ENCODE measurements at regions not wholly inside any gene's neighbourhood (a gene's known extent, or its start where the extent isn't known, plus 50 kb on each side); places are given as distances from the start of the nearest gene placed in this dataset.
A peak's percentile ranks its signal among the peaks of the same experiment; 100 is the strongest.

- 96% methylated on average over 5 of the region's 9 CpGs for WGBS (ENCODE audit: insufficient coverage)
- Histone ChIP-seq H3K4me1 (ENCODE audit: control extremely low read depth in 1 of 4, control insufficient read depth in 4 of 4, insufficient read depth in 4 of 4, low read length in 3 of 4) (no peaks in the 10 kb centered on the region), H3K4me3 (ENCODE audit: control insufficient read depth in 1 of 7, extremely low read depth in 1 of 7, insufficient read depth in 4 of 7, low read depth in 2 of 7, low read length in 6 of 7) (no peak overlapping the region), H3K27me3 (replicated peaks in 2 of 5; ENCODE audit: control insufficient read depth in 4 of 5, insufficient read depth in 5 of 5, low read length in 4 of 5) (no peaks in the 10 kb centered on the region), H3K9me3 (ENCODE audit: control extremely low read depth in 1 of 5, control insufficient read depth in 4 of 5, insufficient read depth in 2 of 5, low read depth in 1 of 5, low read length in 4 of 5) (peaks cover 0 to 2% (median 0%) of the 10 kb centered on the region in 5 experiments), H3K36me3 (ENCODE audit: control insufficient read depth in 4 of 4, insufficient read depth in 4 of 4, low read length in 3 of 4) (no peaks in the 10 kb centered on the region), H3K27ac (ENCODE audit: insufficient read depth in 1 of 2, low read depth in 1 of 2, low read length in 2 of 2, poor library complexity in 1 of 2, severe bottlenecking in 2 of 2) (no peak overlapping the region)
- POLR2A ChIA-PET = no interaction called here
- no peak for DNase-seq
- CTCF ChIA-PET = no interaction called here
These were observed 94.3 kb upstream of the CTSC start for GRCh38 chr11:88431675-88432341.

GRCh38 chr11:88428959-88429358 lies 91.4 kb upstream of the CTSC start:
- H3K36me3 ChIP-seq (ENCODE audit: control insufficient read depth in 4 of 4, insufficient read depth in 4 of 4, low read length in 3 of 4) = no peaks in the 10 kb centered on the region
- CTCF ChIA-PET = no interaction called here

GRCh38 chr11:88427719-88428118 lies 90.2 kb upstream of the CTSC start:
- 90% methylated on average over 2 of the region's 2 CpGs for WGBS (ENCODE audit: insufficient coverage)
- Histone ChIP-seq H3K4me1 (ENCODE audit: control extremely low read depth in 1 of 4, control insufficient read depth in 4 of 4, insufficient read depth in 4 of 4, low read length in 3 of 4) (peaks cover 0 to under 1% (median 0%) of the 10 kb centered on the region in 4 experiments), H3K4me3 (ENCODE audit: control insufficient read depth in 1 of 7, extremely low read depth in 1 of 7, insufficient read depth in 4 of 7, low read depth in 2 of 7, low read length in 6 of 7) (no peak overlapping the region), H3K9me3 (ENCODE audit: control extremely low read depth in 1 of 5, control insufficient read depth in 4 of 5, insufficient read depth in 2 of 5, low read depth in 1 of 5, low read length in 4 of 5) (no peaks in the 10 kb centered on the region), H3K27ac (ENCODE audit: insufficient read depth in 1 of 2, low read depth in 1 of 2, low read length in 2 of 2, poor library complexity in 1 of 2, severe bottlenecking in 2 of 2) (no peak overlapping the region), H3K36me3 (ENCODE audit: control insufficient read depth in 4 of 4, insufficient read depth in 4 of 4, low read length in 3 of 4) (no peaks in the 10 kb centered on the region), H3K27me3 (replicated peaks in 2 of 5; ENCODE audit: control insufficient read depth in 4 of 5, insufficient read depth in 5 of 5, low read length in 4 of 5) (no peaks in the 10 kb centered on the region)
- ChIA-PET POLR2A (no interaction called here), CTCF (no interaction called here)
- DNase-seq = no peak

More at GRCh38 chr11:88428959-88429358, 91.4 kb upstream of the CTSC start:
- no peaks in the 10 kb centered on the region for H3K27me3 ChIP-seq (replicated peaks in 2 of 5; ENCODE audit: control insufficient read depth in 4 of 5, insufficient read depth in 5 of 5, low read length in 4 of 5)
- DNase-seq = no peak
- H3K27ac ChIP-seq (ENCODE audit: insufficient read depth in 1 of 2, low read depth in 1 of 2, low read length in 2 of 2, poor library complexity in 1 of 2, severe bottlenecking in 2 of 2) = no peak overlapping the region
- no peak overlapping the region for H3K4me3 ChIP-seq (ENCODE audit: control insufficient read depth in 1 of 7, extremely low read depth in 1 of 7, insufficient read depth in 4 of 7, low read depth in 2 of 7, low read length in 6 of 7)
- H3K9me3 ChIP-seq (ENCODE audit: control extremely low read depth in 1 of 5, control insufficient read depth in 4 of 5, insufficient read depth in 2 of 5, low read depth in 1 of 5, low read length in 4 of 5) = no peaks in the 10 kb centered on the region
- H3K4me1 ChIP-seq (ENCODE audit: control extremely low read depth in 1 of 4, control insufficient read depth in 4 of 4, insufficient read depth in 4 of 4, low read length in 3 of 4) = no peaks in the 10 kb centered on the region
- POLR2A ChIA-PET = no interaction called here
- 100% methylated on average over 1 of the region's 1 CpG for WGBS (ENCODE audit: insufficient coverage)

- 88% methylated on average over 6 of the region's 6 CpGs for WGBS (ENCODE audit: insufficient coverage)
- POLR2A ChIA-PET = no interaction called here
- Histone ChIP-seq H3K9me3 (ENCODE audit: control extremely low read depth in 1 of 5, control insufficient read depth in 4 of 5, insufficient read depth in 2 of 5, low read depth in 1 of 5, low read length in 4 of 5) (no peaks in the 10 kb centered on the region), H3K27ac (ENCODE audit: insufficient read depth in 1 of 2, low read depth in 1 of 2, low read length in 2 of 2, poor library complexity in 1 of 2, severe bottlenecking in 2 of 2) (no peak overlapping the region), H3K36me3 (ENCODE audit: control insufficient read depth in 4 of 4, insufficient read depth in 4 of 4, low read length in 3 of 4) (no peaks in the 10 kb centered on the region), H3K4me3 (ENCODE audit: control insufficient read depth in 1 of 7, extremely low read depth in 1 of 7, insufficient read depth in 4 of 7, low read depth in 2 of 7, low read length in 6 of 7) (no peak overlapping the region), H3K27me3 (replicated peaks in 2 of 5; ENCODE audit: control insufficient read depth in 4 of 5, insufficient read depth in 5 of 5, low read length in 4 of 5) (no peaks in the 10 kb centered on the region), H3K4me1 (ENCODE audit: control extremely low read depth in 1 of 4, control insufficient read depth in 4 of 4, insufficient read depth in 4 of 4, low read length in 3 of 4) (peaks cover 4 to 28% (median 13%) of the 10 kb centered on the region in 4 experiments)
- no peak for DNase-seq
- CTCF ChIA-PET = no interaction called here
These were observed 87.3 kb upstream of the CTSC start for GRCh38 chr11:88424881-88425280.

GRCh38 chr11:88421530-88421929 lies 84.0 kb upstream of the CTSC start:
- Histone ChIP-seq H3K36me3 (ENCODE audit: control insufficient read depth in 4 of 4, insufficient read depth in 4 of 4, low read length in 3 of 4) (no peaks in the 10 kb centered on the region), H3K9me3 (ENCODE audit: control extremely low read depth in 1 of 5, control insufficient read depth in 4 of 5, insufficient read depth in 2 of 5, low read depth in 1 of 5, low read length in 4 of 5) (no peaks in the 10 kb centered on the region), H3K27me3 (replicated peaks in 2 of 5; ENCODE audit: control insufficient read depth in 4 of 5, insufficient read depth in 5 of 5, low read length in 4 of 5) (no peaks in the 10 kb centered on the region), H3K4me1 (ENCODE audit: control extremely low read depth in 1 of 4, control insufficient read depth in 4 of 4, insufficient read depth in 4 of 4, low read length in 3 of 4) (peaks cover 4 to 41% (median 13%) of the 10 kb centered on the region in 4 experiments), H3K4me3 (ENCODE audit: control insufficient read depth in 1 of 7, extremely low read depth in 1 of 7, insufficient read depth in 4 of 7, low read depth in 2 of 7, low read length in 6 of 7) (no peak overlapping the region), H3K27ac (ENCODE audit: insufficient read depth in 1 of 2, low read depth in 1 of 2, low read length in 2 of 2, poor library complexity in 1 of 2, severe bottlenecking in 2 of 2) (peak overlapping the region in 1 of 2 experiments; percentile 22)
- ChIA-PET POLR2A (no interaction called here), CTCF (no interaction called here)
- peak; percentile 10 to 78 (median 72) for DNase-seq
- WGBS (ENCODE audit: insufficient coverage) = 0% methylated on average over 1 of the region's 1 CpG

- Histone ChIP-seq H3K36me3 (ENCODE audit: control insufficient read depth in 4 of 4, insufficient read depth in 4 of 4, low read length in 3 of 4) (no peaks in the 10 kb centered on the region), H3K27me3 (replicated peaks in 2 of 5; ENCODE audit: control insufficient read depth in 4 of 5, insufficient read depth in 5 of 5, low read length in 4 of 5) (no peaks in the 10 kb centered on the region), H3K4me1 (ENCODE audit: control extremely low read depth in 1 of 4, control insufficient read depth in 4 of 4, insufficient read depth in 4 of 4, low read length in 3 of 4) (peaks cover 13 to 53% (median 20%) of the 10 kb centered on the region in 4 experiments), H3K4me3 (ENCODE audit: control insufficient read depth in 1 of 7, extremely low read depth in 1 of 7, insufficient read depth in 4 of 7, low read depth in 2 of 7, low read length in 6 of 7) (no peak overlapping the region), H3K9me3 (ENCODE audit: control extremely low read depth in 1 of 5, control insufficient read depth in 4 of 5, insufficient read depth in 2 of 5, low read depth in 1 of 5, low read length in 4 of 5) (no peaks in the 10 kb centered on the region), H3K27ac (ENCODE audit: insufficient read depth in 1 of 2, low read depth in 1 of 2, low read length in 2 of 2, poor library complexity in 1 of 2, severe bottlenecking in 2 of 2) (no peak overlapping the region)
- ChIA-PET POLR2A (no interaction called here), CTCF (no interaction called here)
- WGBS (ENCODE audit: insufficient coverage) = 98% methylated on average over 6 of the region's 7 CpGs
- DNase-seq = no peak
These were observed 82.7 kb upstream of the CTSC start for GRCh38 chr11:88420165-88420791.

- no peak for DNase-seq
- 100% methylated on average over 1 of the region's 3 CpGs for WGBS (ENCODE audit: insufficient coverage)
- H3K9me3 ChIP-seq (ENCODE audit: control extremely low read depth in 1 of 5, control insufficient read depth in 4 of 5, insufficient read depth in 2 of 5, low read depth in 1 of 5, low read length in 4 of 5) = no peaks in the 10 kb centered on the region
- H3K36me3 ChIP-seq (ENCODE audit: control insufficient read depth in 4 of 4, insufficient read depth in 4 of 4, low read length in 3 of 4) = no peaks in the 10 kb centered on the region
- peaks cover 25 to 71% (median 35%) of the 10 kb centered on the region in 4 experiments for H3K4me1 ChIP-seq (ENCODE audit: control extremely low read depth in 1 of 4, control insufficient read depth in 4 of 4, insufficient read depth in 4 of 4, low read length in 3 of 4)
- H3K4me3 ChIP-seq (ENCODE audit: control insufficient read depth in 1 of 7, extremely low read depth in 1 of 7, insufficient read depth in 4 of 7, low read depth in 2 of 7, low read length in 6 of 7) = no peak overlapping the region
- ChIA-PET POLR2A (no interaction called here), CTCF (interaction anchor here (1.4 kb wide), 1 partner anchor 9 kb away, joined by 5 read pairs; no protein-coding TSS in a partner anchor)
- H3K27me3 ChIP-seq (replicated peaks in 2 of 5; ENCODE audit: control insufficient read depth in 4 of 5, insufficient read depth in 5 of 5, low read length in 4 of 5) = no peaks in the 10 kb centered on the region
- no peak overlapping the region for H3K27ac ChIP-seq (ENCODE audit: insufficient read depth in 1 of 2, low read depth in 1 of 2, low read length in 2 of 2, poor library complexity in 1 of 2, severe bottlenecking in 2 of 2)
These were observed 81.0 kb upstream of the CTSC start for GRCh38 chr11:88418508-88418907.

Measured in common myeloid progenitor, CD34-positive (primary cell).